Hepatocyte (in vitro differentiated cells): ENCODE measurements at regions not wholly inside any gene's neighbourhood (a gene's known extent, or its start where the extent isn't known, plus 50 kb on each side); places are given as distances from the start of the nearest gene placed in this dataset.

Experiments
- CTCF ChIP-seq: fragments of 200-600 bp; sonication (generic); IDR thresholded peaks from 2 replicates; pipeline ENCODE4 v1.5.1; 2016; ENCODE audit warnings: antibody characterized with exemption, mild to moderate bottlenecking; ENCODE audit not compliant: poor library complexity
- EZH2 ChIP-seq: fragments of 200-600 bp; sonication (generic); IDR thresholded peaks from 2 replicates; pipeline ENCODE4 v1.6.1; 2016; ENCODE audit warnings: antibody characterized with exemption, mild to moderate bottlenecking, borderline replicate concordance

DNA sequence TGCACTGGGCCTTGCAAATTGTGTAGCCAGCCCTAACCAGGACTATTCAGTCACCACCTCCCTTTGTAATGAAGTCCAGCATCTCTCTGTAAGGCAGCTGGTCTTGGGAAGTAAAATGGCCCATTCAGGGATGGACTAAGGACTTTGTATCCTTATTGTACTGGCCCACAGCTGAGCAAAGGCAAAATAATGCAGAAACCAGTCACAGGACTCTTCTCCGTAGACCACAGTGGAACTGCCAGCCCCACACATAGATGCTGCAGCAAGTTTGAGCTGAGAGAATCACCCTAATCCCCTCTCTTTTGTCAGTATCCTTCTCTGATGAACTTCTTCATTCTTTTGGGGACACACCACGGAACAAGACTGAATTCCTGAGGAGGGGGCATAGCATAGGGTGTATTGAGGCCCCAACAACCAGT, 73.6 kb upstream of the RTN4 start:
- no peak for TF ChIP-seq CTCF
- TF ChIP-seq EZH2, result no peak
